Endodermal cell (in vitro differentiated cells): ENCODE measurements at regions not wholly inside any gene's neighbourhood (a gene's known extent, or its start where the extent isn't known, plus 50 kb on each side); places are given as distances from the start of the nearest gene placed in this dataset.

ENCODE experiments used
- DNase-seq: peaks from one replicate; pipeline ENCODE4 v3.0.0-alpha.2; 2017
- H3K27ac ChIP-seq: 2 replicates; pipeline ENCODE4 v1.5.1; 2013; ENCODE audit warnings: mild to moderate bottlenecking, low read depth, low read length, moderate library complexity
- H3K27me3 ChIP-seq: 2 replicates; pipeline ENCODE4 v1.6.1; 2013; ENCODE audit warnings: mild to moderate bottlenecking, low read length, moderate library complexity; ENCODE audit not compliant: insufficient read depth, control insufficient read depth, poor library complexity, severe bottlenecking
- H3K36me3 ChIP-seq: 2 replicates; pipeline ENCODE4 v1.7.0; 2013; ENCODE audit warnings: mild to moderate bottlenecking, low read length, moderate library complexity; ENCODE audit not compliant: control insufficient read depth, insufficient read depth
- H3K4me1 ChIP-seq: one replicate; pipeline ENCODE4 v1.7.0; 2013; ENCODE audit warnings: low read length; ENCODE audit not compliant: control insufficient read depth, insufficient read depth
- H3K4me3 ChIP-seq: 2 replicates; pipeline ENCODE4 v1.5.1; 2013; ENCODE audit warnings: mild to moderate bottlenecking, low read length, moderate library complexity
- H3K9ac ChIP-seq: 2 replicates; pipeline ENCODE4 v1.6.1; 2013; ENCODE audit warnings: mild to moderate bottlenecking, low read length, moderate library complexity; ENCODE audit not compliant: poor library complexity, severe bottlenecking; ENCODE audit errors: extremely low read depth
- H3K9me3 ChIP-seq: 2 replicates; pipeline ENCODE4 v1.6.1; 2013; ENCODE audit warnings: mild to moderate bottlenecking, low read length, moderate library complexity; ENCODE audit not compliant: control insufficient read depth
- H3K27ac Mint-ChIP-seq: 2 replicates; pipeline ENCODE4 v1.8.0; 2020; ENCODE audit warnings: mixed read lengths
- H3K27me3 Mint-ChIP-seq: 2 replicates; pipeline ENCODE4 v1.8.0; 2021; ENCODE audit warnings: mild to moderate bottlenecking, mixed read lengths; ENCODE audit not compliant: insufficient read depth
- H3K36me3 Mint-ChIP-seq: 2 replicates; pipeline ENCODE4 v1.8.0; 2020; ENCODE audit warnings: low read depth, mixed read lengths
- H3K4me1 Mint-ChIP-seq: 2 replicates; pipeline ENCODE4 v1.8.0; 2020; ENCODE audit warnings: mixed read lengths
- H3K4me3 Mint-ChIP-seq: 2 replicates; pipeline ENCODE4 v1.8.0; 2020; ENCODE audit warnings: mild to moderate bottlenecking, moderate library complexity, mixed read lengths
- H3K9me3 Mint-ChIP-seq: 2 replicates; pipeline ENCODE4 v1.8.0; 2020; ENCODE audit warnings: mild to moderate bottlenecking, mixed read lengths
- CTCF ChIP-seq: fragments of 200-600 bp; sonication (generic); conservative IDR thresholded peaks from 2 replicates; pipeline ENCODE4 v1.5.0; 2021; ENCODE audit warnings: antibody characterized with exemption, mild to moderate bottlenecking
- WGBS, 2 experiments: methylation state at CpG; one replicate each; pipeline versions ENCODE4 v1.1.5 to v1.1.7; 2013; ENCODE audit warnings: missing lambda C conversion rate in 2 of 2, mixed read lengths in 1 of 2; ENCODE audit not compliant: insufficient coverage in 1 of 2, insufficient read length in 1 of 2; 5-methylcytosine and 5-hydroxymethylcytosine counted together

- 50 to 51% methylated on average over 3 of the region's 3 CpGs for WGBS, 2 experiments
- DNase-seq = no peak
- Mint-ChIP-seq H3K4me1 (peaks cover 20% of the 10 kb centered on the region), H3K4me3 (no peak overlapping the region), H3K36me3 (peaks cover 19% of the 10 kb centered on the region), H3K27ac (peak overlapping the region; percentile 42), H3K27me3 (no peaks in the 10 kb centered on the region), H3K9me3 (peaks cover 62% of the 10 kb centered on the region)
- TF ChIP-seq CTCF = no peak
- peak overlapping the region; percentile 30 for H3K9ac ChIP-seq
- no peak overlapping the region for H3K27ac ChIP-seq
- no peaks in the 10 kb centered on the region for H3K36me3 ChIP-seq
- no peaks in the 10 kb centered on the region for H3K4me1 ChIP-seq
- no peak overlapping the region for H3K4me3 ChIP-seq
- peaks cover 41% of the 10 kb centered on the region for H3K9me3 ChIP-seq
- H3K27me3 ChIP-seq = no peaks in the 10 kb centered on the region
Observed at GRCh38 chr11:23490557-23491235, 630.4 kb upstream of the CCDC179 start.

GRCh38 chr11:23494981-23495380 is 634.7 kb upstream of the CCDC179 start:
- Histone ChIP-seq H3K9ac (no peak overlapping the region), H3K9me3 (peaks cover under 1% of the 10 kb centered on the region), H3K36me3 (no peaks in the 10 kb centered on the region), H3K4me1 (no peaks in the 10 kb centered on the region), H3K4me3 (no peak overlapping the region), H3K27me3 (no peaks in the 10 kb centered on the region), H3K27ac (no peak overlapping the region)
- H3K4me3 Mint-ChIP-seq = no peak overlapping the region
- H3K9me3 Mint-ChIP-seq = peaks cover 21% of the 10 kb centered on the region
- DNase-seq = no peak
- H3K27ac Mint-ChIP-seq = no peak overlapping the region
- H3K4me1 Mint-ChIP-seq = peaks cover 20% of the 10 kb centered on the region
- WGBS, 2 experiments = 84% methylated on average over 1 of the region's 2 CpGs; no CpG with 5 or more reads in 1 of the 2 experiments
- H3K36me3 Mint-ChIP-seq = peaks cover 4% of the 10 kb centered on the region
- H3K27me3 Mint-ChIP-seq = no peaks in the 10 kb centered on the region
- TF ChIP-seq CTCF = no peak

- H3K9me3 Mint-ChIP-seq = peaks cover 11% of the 10 kb centered on the region
- H3K27me3 Mint-ChIP-seq = no peaks in the 10 kb centered on the region
- Histone ChIP-seq H3K4me1 (no peaks in the 10 kb centered on the region), H3K27ac (no peak overlapping the region), H3K27me3 (no peaks in the 10 kb centered on the region), H3K9ac (no peak overlapping the region), H3K9me3 (no peaks in the 10 kb centered on the region), H3K4me3 (no peak overlapping the region), H3K36me3 (no peaks in the 10 kb centered on the region)
- no peak for DNase-seq
- no peak for TF ChIP-seq CTCF
- peaks cover 4% of the 10 kb centered on the region for H3K36me3 Mint-ChIP-seq
- WGBS, 2 experiments = 0 to 74% methylated on average over 1 to 5 of the region's 6 CpGs
- no peak overlapping the region for H3K4me3 Mint-ChIP-seq
- no peak overlapping the region for H3K27ac Mint-ChIP-seq
- H3K4me1 Mint-ChIP-seq = peaks cover 11% of the 10 kb centered on the region
Observed at GRCh38 chr11:23496340-23496739, 636.1 kb upstream of the CCDC179 start.
